ENCODE measurements at regions not wholly inside any gene's neighbourhood (a gene's known extent, or its start where the extent isn't known, plus 50 kb on each side); places are given as distances from the start of the nearest gene placed in this dataset.

DNA sequence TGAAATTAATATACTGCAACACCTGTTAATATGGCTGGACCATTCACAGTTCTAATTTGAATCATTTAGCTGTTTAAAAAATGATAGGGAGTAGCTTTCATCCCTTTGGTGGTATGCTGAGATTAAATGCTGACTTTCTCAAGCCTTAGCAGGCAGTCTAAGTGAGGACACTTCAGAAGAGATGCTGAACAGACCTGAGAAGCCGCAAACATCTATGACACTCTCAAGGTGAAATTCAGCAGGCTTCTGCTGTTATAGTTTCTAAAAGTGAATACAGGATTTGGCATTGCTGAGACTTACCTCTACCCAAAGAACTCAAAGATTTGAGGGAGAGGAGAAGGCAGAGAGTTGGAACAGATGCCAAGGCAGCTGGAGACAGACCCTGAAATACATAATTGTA, 431.2 kb upstream of the FAM98A start:
- H3K27ac ChIP-seq = no peak overlapping the region
- TF ChIP-seq CTCF (conservative IDR thresholded peaks at IDR 0.05) = no peak

DNA sequence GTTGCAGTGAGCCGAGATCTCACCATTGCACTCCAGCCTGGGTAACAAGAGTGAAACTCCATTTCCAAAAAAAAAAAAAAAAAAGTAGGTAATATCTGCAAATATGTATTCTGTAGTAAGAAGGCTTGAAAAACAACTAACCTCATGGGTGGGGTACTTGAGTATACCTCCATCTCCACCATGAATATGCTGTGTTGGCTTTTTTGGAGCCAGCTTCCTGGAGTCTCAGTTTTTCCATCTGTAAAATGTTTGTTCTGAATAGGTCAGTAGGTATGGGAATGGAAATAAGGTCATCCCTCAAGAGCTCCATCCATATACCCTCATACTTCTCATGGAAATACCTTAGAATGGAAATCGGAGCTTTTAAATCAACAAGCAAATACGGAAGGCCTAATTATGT, 430.0 kb upstream of the FAM98A start:
- TF ChIP-seq CTCF (conservative IDR thresholded peaks at IDR 0.05) = no peak

DNA sequence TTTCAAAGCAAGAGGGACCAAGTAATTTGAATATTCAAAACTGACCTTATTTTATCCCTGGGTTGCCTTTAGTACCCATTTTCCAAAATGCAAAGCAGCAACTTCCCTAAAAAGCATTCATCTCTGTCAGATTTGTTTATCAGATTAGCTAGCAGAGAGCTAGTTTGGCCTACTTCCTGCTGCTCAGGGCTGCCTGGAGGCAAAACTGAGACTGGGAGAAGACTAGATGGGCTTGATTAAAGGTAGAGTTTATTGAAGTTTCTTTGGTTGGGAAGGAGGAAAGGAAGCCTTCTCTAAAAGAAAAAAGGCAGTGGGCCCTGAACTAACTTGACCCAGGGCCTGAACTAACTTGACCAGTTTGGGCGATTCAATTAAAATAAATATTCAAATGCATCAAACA, 426.1 kb upstream of the FAM98A start:
- H3K27ac ChIP-seq = no peak overlapping the region
- TF ChIP-seq CTCF (conservative IDR thresholded peaks at IDR 0.05) = no peak

More for the DNA sequence above, 430.0 kb upstream of the FAM98A start:
- no peak overlapping the region for H3K27ac ChIP-seq

- TF ChIP-seq CTCF (conservative IDR thresholded peaks at IDR 0.05) = peak; percentile 92
- no peak overlapping the region for H3K27ac ChIP-seq
Observed at GRCh38 chr2:34012715-34013302, 413.7 kb upstream of the FAM98A start.

DNA sequence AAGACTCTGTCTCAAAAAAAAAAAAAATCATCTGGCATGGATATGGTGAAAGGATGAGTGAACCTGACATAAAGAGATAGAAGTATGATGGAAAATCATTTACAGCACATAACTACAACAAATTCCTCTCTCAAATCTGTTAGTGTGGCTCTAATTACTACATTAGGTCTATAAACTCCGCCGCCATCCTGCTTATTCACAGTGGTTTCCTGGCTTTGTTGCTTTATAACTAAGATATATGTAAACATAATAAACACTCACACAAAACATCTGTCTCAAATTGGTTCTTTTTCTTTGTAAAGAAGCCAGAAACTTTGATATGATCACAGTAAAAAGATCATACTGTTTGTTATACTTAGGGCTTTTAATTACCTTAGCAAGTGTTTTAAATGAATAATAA, 412.6 kb upstream of the FAM98A start:
- no peak overlapping the region for H3K27ac ChIP-seq
- no peak for TF ChIP-seq CTCF (conservative IDR thresholded peaks at IDR 0.05)

DNA sequence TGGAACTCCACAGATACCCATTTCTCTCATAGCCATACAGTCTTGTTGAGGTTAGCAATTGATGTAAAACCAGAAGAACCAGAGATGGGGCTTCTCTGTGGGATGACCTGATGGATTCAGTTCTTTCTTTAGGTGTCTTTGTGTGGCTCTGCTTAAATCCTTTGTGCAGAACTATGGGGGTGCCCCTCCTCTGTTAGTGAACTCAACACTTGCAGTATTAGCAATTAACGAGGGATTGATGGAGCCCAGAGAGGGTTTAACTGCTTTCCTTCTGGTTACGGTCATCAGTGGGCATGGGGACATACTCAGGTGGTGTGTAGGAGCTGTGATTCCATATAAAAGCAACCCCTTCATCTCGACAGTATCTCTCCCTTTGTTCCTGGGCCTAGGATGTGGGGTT, 406.8 kb upstream of the FAM98A start:
- TF ChIP-seq CTCF (conservative IDR thresholded peaks at IDR 0.05) = no peak
- H3K27ac ChIP-seq = no peak overlapping the region

DNA sequence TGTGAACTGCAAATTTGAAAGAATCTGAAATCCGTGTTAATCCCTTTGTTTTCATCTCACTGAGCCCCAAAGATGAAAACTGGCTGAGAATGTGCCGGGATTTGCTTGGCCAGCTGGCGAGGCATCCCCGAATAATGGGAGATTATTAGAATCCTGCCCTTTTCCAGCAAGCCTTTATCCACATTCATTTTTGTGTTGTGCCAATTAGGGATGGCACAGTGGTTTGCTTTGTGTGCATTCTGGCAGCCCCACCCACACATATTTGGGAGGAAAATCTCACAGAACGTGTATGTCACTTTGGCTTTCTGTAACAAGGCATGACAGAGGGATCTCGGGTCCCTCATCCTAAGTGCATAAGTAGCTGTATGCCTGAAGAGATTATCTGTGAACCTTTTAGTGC, 405.8 kb upstream of the FAM98A start:
- no peak for TF ChIP-seq CTCF (conservative IDR thresholded peaks at IDR 0.05)
- no peak overlapping the region for H3K27ac ChIP-seq

Data from VCaP (cell line).